DND-41 (cell line): ENCODE measurements at regions not wholly inside any gene's neighbourhood (a gene's known extent, or its start where the extent isn't known, plus 50 kb on each side); places are given as distances from the start of the nearest gene placed in this dataset.
"Not testable (repeated sequence)": the region's sequence is repeated elsewhere in the genome, so short reads cannot be mapped to it uniquely, and the experiment has no call there.

Experiments used
- CTCF ChIP-seq: IDR thresholded peaks from 2 replicates; pipeline ENCODE4 v1.5.1; 2012; ENCODE audit warnings: borderline replicate concordance, low read length, moderate library complexity, mild to moderate bottlenecking; ENCODE audit not compliant: poor library complexity, severe bottlenecking; ENCODE audit errors: extremely low read depth
- EZH2 ChIP-seq: IDR thresholded peaks from 3 replicates; pipeline ENCODE4 v1.6.1; 2012; ENCODE audit warnings: borderline replicate concordance, low read depth, mild to moderate bottlenecking, moderate library complexity, low read length, inconsistent platforms; ENCODE audit not compliant: severe bottlenecking

GRCh38 chr7:140254976-140255375 is 78.2 kb upstream of the KDM7A start:
- not testable (repeated sequence) for TF ChIP-seq CTCF, EZH2
